HCT116 (cell line): ENCODE measurements at regions not wholly inside any gene's neighbourhood (a gene's known extent, or its start where the extent isn't known, plus 50 kb on each side); places are given as distances from the start of the nearest gene placed in this dataset.

Experiments used
- CEBPB ChIP-seq: IDR thresholded peaks from 2 replicates; pipeline ENCODE4 v1.6.1; 2012; ENCODE audit warnings: low read depth
- CTCF ChIP-seq, 3 experiments: fragments of 200-600 bp in 1 of 3; sonication (generic) in 1 of 3; IDR thresholded peaks in 2 of 3; conservative IDR thresholded peaks in 1 of 3; 2 replicates each; pipeline ENCODE4 v1.5.1; 2012 to 2017; ENCODE audit warnings: low read depth in 2 of 3, low read length in 2 of 3, antibody characterized with exemption in 1 of 3, borderline replicate concordance in 1 of 3, control low read depth in 1 of 3, mild to moderate bottlenecking in 1 of 3, mixed read lengths in 1 of 3, mixed run types in 1 of 3, moderate library complexity in 1 of 3; ENCODE audit not compliant: insufficient read depth in 1 of 3
- ELF1 ChIP-seq: IDR thresholded peaks from 2 replicates; pipeline ENCODE4 v1.6.1; 2012; ENCODE audit warnings: low read depth, borderline replicate concordance
- EZH2 ChIP-seq: fragments of 200-600 bp; sonication (generic); IDR thresholded peaks from 2 replicates; pipeline ENCODE4 v1.6.1; 2017; ENCODE audit warnings: antibody characterized with exemption, mixed run types
- EZH2phosphoT487 ChIP-seq: fragments of 200-600 bp; IDR thresholded peaks from 2 replicates; pipeline ENCODE4 v1.6.1; 2018; ENCODE audit warnings: antibody characterized with exemption, borderline replicate concordance
- FOSL1 ChIP-seq: IDR thresholded peaks from 2 replicates; pipeline ENCODE4 v1.6.1; 2012; ENCODE audit warnings: low read depth
- MAX ChIP-seq: IDR thresholded peaks from 2 replicates; pipeline ENCODE4 v1.6.1; 2012
- POLR2A ChIP-seq: IDR thresholded peaks from 2 replicates; pipeline ENCODE4 v1.7.0; 2011; ENCODE audit warnings: borderline replicate concordance; ENCODE audit not compliant: insufficient read depth, insufficient read length; ENCODE audit errors: extremely low read depth
- POLR2AphosphoS5 ChIP-seq: IDR thresholded peaks from 2 replicates; pipeline ENCODE4 v1.6.1; 2011; ENCODE audit warnings: mild to moderate bottlenecking, low read depth, low read length, moderate library complexity
- REST ChIP-seq: IDR thresholded peaks from 2 replicates; pipeline ENCODE4 v1.6.1; 2012; ENCODE audit warnings: low read depth
- SIN3A ChIP-seq: IDR thresholded peaks from 2 replicates; pipeline ENCODE4 v1.6.1; 2012; ENCODE audit warnings: low read depth
- SRF ChIP-seq: IDR thresholded peaks from 2 replicates; pipeline ENCODE4 v1.6.1; 2012; ENCODE audit warnings: low read depth
- ZFX ChIP-seq: fragments of 450-650 bp; IDR thresholded peaks from 2 replicates; pipeline ENCODE4 v1.6.1; 2017
- ZNF274 ChIP-seq: fragments of 200-500 bp; sonication (Bioruptor generic); IDR thresholded peaks from 2 replicates; pipeline ENCODE4 v1.6.1; 2014; ENCODE audit warnings: mild to moderate bottlenecking, low read depth, low read length, inconsistent platforms

- TF ChIP-seq POLR2A, result no peak
- no peak for TF ChIP-seq MAX
- TF ChIP-seq SRF, result no peak
- no peak for TF ChIP-seq CTCF (IDR thresholded peaks at IDR 0.05 in 2 of 3, conservative IDR thresholded peaks at IDR 0.05 in 1 of 3; ENCODE audit: borderline replicate concordance in 1 of 3, insufficient read depth in 1 of 3, low read depth in 2 of 3, low read length in 2 of 3)
- TF ChIP-seq REST, result no peak
- no peak for TF ChIP-seq SIN3A
- TF ChIP-seq EZH2phosphoT487, result no peak
- TF ChIP-seq EZH2, result no peak
- TF ChIP-seq ZNF274, result no peak
- no peak for TF ChIP-seq POLR2AphosphoS5
- TF ChIP-seq CEBPB, result no peak
- no peak for TF ChIP-seq ZFX
- no peak for TF ChIP-seq ELF1
- no peak for TF ChIP-seq FOSL1
These were observed 387.8 kb downstream of the DCAF12L2 start for GRCh38 chrX:125778261-125778660.
